ENCODE measurements at regions not wholly inside any gene's neighbourhood (a gene's known extent, or its start where the extent isn't known, plus 50 kb on each side); places are given as distances from the start of the nearest gene placed in this dataset.

DNA sequence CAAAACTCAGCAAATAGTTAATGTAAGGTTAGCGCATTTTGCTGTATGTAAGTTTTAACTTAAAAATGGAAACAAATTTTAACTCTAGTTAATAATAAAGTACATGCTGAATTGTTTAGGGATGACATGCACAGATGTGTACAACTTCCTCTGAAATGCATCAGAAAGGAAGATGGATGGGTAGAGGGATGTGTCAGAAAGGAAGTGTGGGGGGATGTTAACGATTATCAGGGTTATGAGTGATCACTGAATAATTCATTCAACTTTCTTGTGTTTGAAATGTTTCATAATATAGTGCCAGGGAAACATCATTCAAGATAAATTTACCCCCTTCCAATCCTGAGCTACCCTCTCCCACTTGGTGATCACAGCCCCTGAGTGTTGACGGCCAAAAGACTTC is 87.6 kb downstream of the FOXA2 start:
- TF ChIP-seq CTCF (conservative IDR thresholded peaks at IDR 0.05; ENCODE audit: low read length) (no peak), EZH2phosphoT487 (IDR thresholded peaks at IDR 0.05; ENCODE audit: borderline replicate concordance) (no peak)

Measured in Loucy (cell line).